ENCODE measurements at regions not wholly inside any gene's neighbourhood (a gene's known extent, or its start where the extent isn't known, plus 50 kb on each side); places are given as distances from the start of the nearest gene placed in this dataset.

GRCh38 chr12:115267464-115267863, 583.5 kb upstream of the TBX3 start (continued):
- TF ChIP-seq HNF4G (IDR thresholded peaks at IDR 0.05): no peak

- TF ChIP-seq HNF4G (IDR thresholded peaks at IDR 0.05): no peak
- TF ChIP-seq ATF3 (IDR thresholded peaks at IDR 0.05): no peak
- TF ChIP-seq REST (IDR thresholded peaks at IDR 0.05): no peak
- no peak for TF ChIP-seq ZBTB33 (IDR thresholded peaks at IDR 0.05)
- no peak for TF ChIP-seq SP1 (IDR thresholded peaks at IDR 0.05)
- TF ChIP-seq RXRA (IDR thresholded peaks at IDR 0.05): no peak
- no peak for TF ChIP-seq CTCF (IDR thresholded peaks at IDR 0.05; ENCODE audit: low read depth, low read length, missing input control)
- TF ChIP-seq RAD21 (IDR thresholded peaks at IDR 0.05): no peak
- TF ChIP-seq NR2F2 (IDR thresholded peaks at IDR 0.05): no peak
- no peak for TF ChIP-seq JUND (IDR thresholded peaks at IDR 0.05)
- TF ChIP-seq YY1 (IDR thresholded peaks at IDR 0.05): no peak
- no peak for TF ChIP-seq MAX (IDR thresholded peaks at IDR 0.05)
- no peak for TF ChIP-seq GABPA (IDR thresholded peaks at IDR 0.05 in 1 of 2, conservative IDR thresholded peaks at IDR 0.05 in 1 of 2)
- no peak for TF ChIP-seq FOXA1 (IDR thresholded peaks at IDR 0.05)
- TF ChIP-seq FOXA2 (IDR thresholded peaks at IDR 0.05): no peak
- no peak for TF ChIP-seq EGR1 (IDR thresholded peaks at IDR 0.05; ENCODE audit: low read depth in 2 of 2)
- no peak for TF ChIP-seq TAF1 (conservative IDR thresholded peaks at IDR 0.05)
- no peak for TF ChIP-seq HNF4A (conservative IDR thresholded peaks at IDR 0.05)
- H3K4me1 ChIP-seq (ENCODE audit: control insufficient read depth in 4 of 4, insufficient read depth in 4 of 4, low read length in 3 of 4): peaks cover 0 to 18% (median 13%) of the 10 kb centered on the region in 4 donors
- WGBS: 93% methylated on average over 6 of the region's 6 CpGs
- H3K9ac ChIP-seq (ENCODE audit: low read depth in 1 of 2, low read length in 2 of 2): no peak overlapping the region
- no peaks in the 10 kb centered on the region for H3K9me3 ChIP-seq (ENCODE audit: control insufficient read depth in 4 of 4, low read length in 3 of 4)
- H3K4me3 ChIP-seq (ENCODE audit: low read depth in 1 of 3, low read length in 3 of 3): no peak overlapping the region
- no peak overlapping the region for H3K27ac ChIP-seq (ENCODE audit: low read depth in 1 of 2, low read length in 2 of 2)
- DNase-seq (ENCODE audit: low spot score): no peak
- no peaks in the 10 kb centered on the region for H3K36me3 ChIP-seq (ENCODE audit: control insufficient read depth in 4 of 4, insufficient read depth in 3 of 4, low read depth in 1 of 4, low read length in 3 of 4)
- no peaks in the 10 kb centered on the region for H3K27me3 ChIP-seq (ENCODE audit: control insufficient read depth in 4 of 4, insufficient read depth in 4 of 4, low read length in 3 of 4)
Measured at GRCh38 chr12:115264605-115265004, 580.6 kb upstream of the TBX3 start.

All from liver (tissue), 8 donors.